ENCODE measurements at regions not wholly inside any gene's neighbourhood (a gene's known extent, or its start where the extent isn't known, plus 50 kb on each side); places are given as distances from the start of the nearest gene placed in this dataset.

- no peak for TF ChIP-seq CTCF (IDR thresholded peaks at IDR 0.05; ENCODE audit: poor library complexity)
- TF ChIP-seq EZH2 (IDR thresholded peaks at IDR 0.05; ENCODE audit: borderline replicate concordance), result no peak
These were observed 189.6 kb upstream of the PARD3B start for GRCh38 chr2:204355688-204356087.
